H1 (cell line): ENCODE measurements at regions not wholly inside any gene's neighbourhood (a gene's known extent, or its start where the extent isn't known, plus 50 kb on each side); places are given as distances from the start of the nearest gene placed in this dataset.

Source experiments
- BACH1 ChIP-seq: IDR thresholded peaks from 2 replicates; pipeline ENCODE4 v1.6.1; 2012; ENCODE audit warnings: low read length, improper control_type of control experiment
- CBX8 ChIP-seq: fragments of 300-800, 300-1000 bp; sonication (generic); IDR thresholded peaks from 2 replicates; pipeline ENCODE4 v1.7.1; 2016; ENCODE audit warnings: low read depth, low read length, borderline replicate concordance
- CHD2 ChIP-seq: IDR thresholded peaks from 2 replicates; pipeline ENCODE4 v1.6.1; 2012; ENCODE audit warnings: low read length, improper control_type of control experiment
- HDAC6 ChIP-seq: IDR thresholded peaks from one replicate; pipeline ENCODE4 v1.7.1; 2012; ENCODE audit warnings: low read depth, mild to moderate bottlenecking, inconsistent platforms, low read length, moderate library complexity
- KDM1A ChIP-seq: fragments of 200-600, 300-600 bp; sonication (generic); IDR thresholded peaks from 2 replicates; pipeline ENCODE4 v1.7.1; 2016; ENCODE audit warnings: mild to moderate bottlenecking, low read length, borderline replicate concordance
- RBBP5 ChIP-seq: IDR thresholded peaks from 2 replicates; pipeline ENCODE4 v1.7.1; 2012; ENCODE audit warnings: low read depth, mild to moderate bottlenecking, inconsistent platforms, low read length, moderate library complexity, borderline replicate concordance
- SIN3A ChIP-seq, 2 experiments: IDR thresholded peaks in 1 of 2; conservative IDR thresholded peaks in 1 of 2; 2 replicates each; pipeline ENCODE4 v1.6.1; 2011 to 2012; ENCODE audit warnings: low read length in 2 of 2, improper control_type of control experiment in 1 of 2, low read depth in 1 of 2, mild to moderate bottlenecking in 1 of 2
- SIX5 ChIP-seq: IDR thresholded peaks from 2 replicates; pipeline ENCODE4 v1.6.1; 2011; ENCODE audit warnings: mild to moderate bottlenecking, low read depth, low read length
- TBP ChIP-seq: IDR thresholded peaks from 2 replicates; pipeline ENCODE4 v1.6.1; 2011; ENCODE audit warnings: low read depth, low read length, improper control_type of control experiment
- TF ChIP-seq, protein P1 (sequence below): fragments of 300-600 bp; sonication (generic); IDR thresholded peaks from 2 replicates; pipeline ENCODE4 v1.7.1; 2012; ENCODE audit warnings: low read length, moderate library complexity, mild to moderate bottlenecking, inconsistent platforms; ENCODE audit not compliant: insufficient replicate concordance

DNA sequence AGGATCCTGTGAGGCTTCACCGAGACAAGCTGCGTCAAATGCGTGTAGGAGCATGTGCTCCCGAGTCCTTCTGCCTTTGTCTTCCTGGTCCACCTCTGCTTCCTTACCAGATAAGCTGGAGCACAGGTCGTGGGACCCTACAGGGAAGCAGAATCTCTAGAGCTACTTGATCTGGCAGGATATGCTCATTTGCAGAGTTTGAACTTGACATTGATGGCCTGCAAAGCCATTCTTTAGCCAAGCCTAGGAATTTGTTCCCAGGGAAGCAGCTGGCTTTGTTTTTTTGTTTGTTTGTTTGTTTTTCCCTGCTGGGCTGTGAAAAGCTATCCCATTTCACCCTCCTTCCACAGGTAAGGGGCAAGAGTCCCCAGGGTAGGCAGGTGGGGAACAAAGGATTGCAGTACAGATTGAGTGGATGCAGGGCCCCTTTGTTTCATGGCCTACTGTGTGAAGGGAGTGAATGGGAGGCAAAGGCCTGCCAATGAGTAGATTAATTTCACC, 200.0 kb upstream of the BMPER start (continued):
- peak; percentile 25; the same call in 1 of the 2 replicates for TF ChIP-seq RBBP5
- TF ChIP-seq, protein P1, sequence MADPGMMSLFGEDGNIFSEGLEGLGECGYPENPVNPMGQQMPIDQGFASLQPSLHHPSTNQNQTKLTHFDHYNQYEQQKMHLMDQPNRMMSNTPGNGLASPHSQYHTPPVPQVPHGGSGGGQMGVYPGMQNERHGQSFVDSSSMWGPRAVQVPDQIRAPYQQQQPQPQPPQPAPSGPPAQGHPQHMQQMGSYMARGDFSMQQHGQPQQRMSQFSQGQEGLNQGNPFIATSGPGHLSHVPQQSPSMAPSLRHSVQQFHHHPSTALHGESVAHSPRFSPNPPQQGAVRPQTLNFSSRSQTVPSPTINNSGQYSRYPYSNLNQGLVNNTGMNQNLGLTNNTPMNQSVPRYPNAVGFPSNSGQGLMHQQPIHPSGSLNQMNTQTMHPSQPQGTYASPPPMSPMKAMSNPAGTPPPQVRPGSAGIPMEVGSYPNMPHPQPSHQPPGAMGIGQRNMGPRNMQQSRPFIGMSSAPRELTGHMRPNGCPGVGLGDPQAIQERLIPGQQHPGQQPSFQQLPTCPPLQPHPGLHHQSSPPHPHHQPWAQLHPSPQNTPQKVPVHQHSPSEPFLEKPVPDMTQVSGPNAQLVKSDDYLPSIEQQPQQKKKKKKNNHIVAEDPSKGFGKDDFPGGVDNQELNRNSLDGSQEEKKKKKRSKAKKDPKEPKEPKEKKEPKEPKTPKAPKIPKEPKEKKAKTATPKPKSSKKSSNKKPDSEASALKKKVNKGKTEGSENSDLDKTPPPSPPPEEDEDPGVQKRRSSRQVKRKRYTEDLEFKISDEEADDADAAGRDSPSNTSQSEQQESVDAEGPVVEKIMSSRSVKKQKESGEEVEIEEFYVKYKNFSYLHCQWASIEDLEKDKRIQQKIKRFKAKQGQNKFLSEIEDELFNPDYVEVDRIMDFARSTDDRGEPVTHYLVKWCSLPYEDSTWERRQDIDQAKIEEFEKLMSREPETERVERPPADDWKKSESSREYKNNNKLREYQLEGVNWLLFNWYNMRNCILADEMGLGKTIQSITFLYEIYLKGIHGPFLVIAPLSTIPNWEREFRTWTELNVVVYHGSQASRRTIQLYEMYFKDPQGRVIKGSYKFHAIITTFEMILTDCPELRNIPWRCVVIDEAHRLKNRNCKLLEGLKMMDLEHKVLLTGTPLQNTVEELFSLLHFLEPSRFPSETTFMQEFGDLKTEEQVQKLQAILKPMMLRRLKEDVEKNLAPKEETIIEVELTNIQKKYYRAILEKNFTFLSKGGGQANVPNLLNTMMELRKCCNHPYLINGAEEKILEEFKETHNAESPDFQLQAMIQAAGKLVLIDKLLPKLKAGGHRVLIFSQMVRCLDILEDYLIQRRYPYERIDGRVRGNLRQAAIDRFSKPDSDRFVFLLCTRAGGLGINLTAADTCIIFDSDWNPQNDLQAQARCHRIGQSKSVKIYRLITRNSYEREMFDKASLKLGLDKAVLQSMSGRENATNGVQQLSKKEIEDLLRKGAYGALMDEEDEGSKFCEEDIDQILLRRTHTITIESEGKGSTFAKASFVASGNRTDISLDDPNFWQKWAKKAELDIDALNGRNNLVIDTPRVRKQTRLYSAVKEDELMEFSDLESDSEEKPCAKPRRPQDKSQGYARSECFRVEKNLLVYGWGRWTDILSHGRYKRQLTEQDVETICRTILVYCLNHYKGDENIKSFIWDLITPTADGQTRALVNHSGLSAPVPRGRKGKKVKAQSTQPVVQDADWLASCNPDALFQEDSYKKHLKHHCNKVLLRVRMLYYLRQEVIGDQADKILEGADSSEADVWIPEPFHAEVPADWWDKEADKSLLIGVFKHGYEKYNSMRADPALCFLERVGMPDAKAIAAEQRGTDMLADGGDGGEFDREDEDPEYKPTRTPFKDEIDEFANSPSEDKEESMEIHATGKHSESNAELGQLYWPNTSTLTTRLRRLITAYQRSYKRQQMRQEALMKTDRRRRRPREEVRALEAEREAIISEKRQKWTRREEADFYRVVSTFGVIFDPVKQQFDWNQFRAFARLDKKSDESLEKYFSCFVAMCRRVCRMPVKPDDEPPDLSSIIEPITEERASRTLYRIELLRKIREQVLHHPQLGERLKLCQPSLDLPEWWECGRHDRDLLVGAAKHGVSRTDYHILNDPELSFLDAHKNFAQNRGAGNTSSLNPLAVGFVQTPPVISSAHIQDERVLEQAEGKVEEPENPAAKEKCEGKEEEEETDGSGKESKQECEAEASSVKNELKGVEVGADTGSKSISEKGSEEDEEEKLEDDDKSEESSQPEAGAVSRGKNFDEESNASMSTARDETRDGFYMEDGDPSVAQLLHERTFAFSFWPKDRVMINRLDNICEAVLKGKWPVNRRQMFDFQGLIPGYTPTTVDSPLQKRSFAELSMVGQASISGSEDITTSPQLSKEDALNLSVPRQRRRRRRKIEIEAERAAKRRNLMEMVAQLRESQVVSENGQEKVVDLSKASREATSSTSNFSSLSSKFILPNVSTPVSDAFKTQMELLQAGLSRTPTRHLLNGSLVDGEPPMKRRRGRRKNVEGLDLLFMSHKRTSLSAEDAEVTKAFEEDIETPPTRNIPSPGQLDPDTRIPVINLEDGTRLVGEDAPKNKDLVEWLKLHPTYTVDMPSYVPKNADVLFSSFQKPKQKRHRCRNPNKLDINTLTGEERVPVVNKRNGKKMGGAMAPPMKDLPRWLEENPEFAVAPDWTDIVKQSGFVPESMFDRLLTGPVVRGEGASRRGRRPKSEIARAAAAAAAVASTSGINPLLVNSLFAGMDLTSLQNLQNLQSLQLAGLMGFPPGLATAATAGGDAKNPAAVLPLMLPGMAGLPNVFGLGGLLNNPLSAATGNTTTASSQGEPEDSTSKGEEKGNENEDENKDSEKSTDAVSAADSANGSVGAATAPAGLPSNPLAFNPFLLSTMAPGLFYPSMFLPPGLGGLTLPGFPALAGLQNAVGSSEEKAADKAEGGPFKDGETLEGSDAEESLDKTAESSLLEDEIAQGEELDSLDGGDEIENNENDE = peak; percentile 88
- TF ChIP-seq TBP = no peak
- 0 out of 2 replicates have a peak, but pooled peaks have one; percentile 8 for TF ChIP-seq KDM1A
- TF ChIP-seq CHD2 = no peak
- TF ChIP-seq SIN3A (conservative IDR thresholded peaks at IDR 0.05 in 1 of 2, IDR thresholded peaks at IDR 0.05 in 1 of 2; ENCODE audit: low read depth in 1 of 2, low read length in 2 of 2) = no peak
- no peak for TF ChIP-seq HDAC6
- TF ChIP-seq BACH1 = peak; percentile 53; the same call in 1 of the 2 replicates
- TF ChIP-seq CBX8 = no peak
- no peak for TF ChIP-seq SIX5
